GM12864 (cell line): ENCODE measurements at regions not wholly inside any gene's neighbourhood (a gene's known extent, or its start where the extent isn't known, plus 50 kb on each side); places are given as distances from the start of the nearest gene placed in this dataset.

Source experiments
- DNase-seq: peaks from one replicate; pipeline ENCODE4 v3.0.0-alpha.2; 2011; ENCODE audit warnings: low read depth
- H3K4me3 ChIP-seq: 2 replicates; pipeline ENCODE4 v1.5.1; 2011; ENCODE audit warnings: mild to moderate bottlenecking, low read depth, low read length, control low read depth
- TF ChIP-seq, protein P1 (sequence below): IDR thresholded peaks from 2 replicates; pipeline ENCODE4 v1.5.1; 2011; ENCODE audit warnings: low read depth, mild to moderate bottlenecking, moderate library complexity, low read length, control low read depth, inconsistent platforms; ENCODE audit errors: missing control alignments

DNA sequence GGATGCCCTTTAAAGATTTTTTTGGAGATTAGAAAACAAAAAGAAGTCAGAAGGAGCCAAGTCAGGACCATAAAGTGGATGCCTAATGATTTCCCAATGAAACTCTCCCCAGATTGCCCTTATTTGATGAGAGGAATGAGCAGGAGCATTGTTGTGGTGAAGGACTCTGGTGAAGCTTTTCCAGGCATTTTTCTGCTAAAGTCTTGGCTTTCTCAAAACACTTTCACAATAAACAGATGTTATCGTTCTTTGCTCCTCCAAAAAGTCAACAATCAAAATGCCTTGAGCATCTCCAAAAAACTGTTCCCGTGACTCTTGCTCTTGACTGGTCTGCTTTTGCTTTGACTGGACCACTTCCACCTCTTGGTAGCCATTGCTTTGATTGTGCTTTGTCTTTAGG lies 121.8 kb downstream of the CAAP1 start:
- TF ChIP-seq, protein P1, sequence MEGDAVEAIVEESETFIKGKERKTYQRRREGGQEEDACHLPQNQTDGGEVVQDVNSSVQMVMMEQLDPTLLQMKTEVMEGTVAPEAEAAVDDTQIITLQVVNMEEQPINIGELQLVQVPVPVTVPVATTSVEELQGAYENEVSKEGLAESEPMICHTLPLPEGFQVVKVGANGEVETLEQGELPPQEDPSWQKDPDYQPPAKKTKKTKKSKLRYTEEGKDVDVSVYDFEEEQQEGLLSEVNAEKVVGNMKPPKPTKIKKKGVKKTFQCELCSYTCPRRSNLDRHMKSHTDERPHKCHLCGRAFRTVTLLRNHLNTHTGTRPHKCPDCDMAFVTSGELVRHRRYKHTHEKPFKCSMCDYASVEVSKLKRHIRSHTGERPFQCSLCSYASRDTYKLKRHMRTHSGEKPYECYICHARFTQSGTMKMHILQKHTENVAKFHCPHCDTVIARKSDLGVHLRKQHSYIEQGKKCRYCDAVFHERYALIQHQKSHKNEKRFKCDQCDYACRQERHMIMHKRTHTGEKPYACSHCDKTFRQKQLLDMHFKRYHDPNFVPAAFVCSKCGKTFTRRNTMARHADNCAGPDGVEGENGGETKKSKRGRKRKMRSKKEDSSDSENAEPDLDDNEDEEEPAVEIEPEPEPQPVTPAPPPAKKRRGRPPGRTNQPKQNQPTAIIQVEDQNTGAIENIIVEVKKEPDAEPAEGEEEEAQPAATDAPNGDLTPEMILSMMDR: no peak
- H3K4me3 ChIP-seq: no peak overlapping the region
- DNase-seq: no peak

DNA sequence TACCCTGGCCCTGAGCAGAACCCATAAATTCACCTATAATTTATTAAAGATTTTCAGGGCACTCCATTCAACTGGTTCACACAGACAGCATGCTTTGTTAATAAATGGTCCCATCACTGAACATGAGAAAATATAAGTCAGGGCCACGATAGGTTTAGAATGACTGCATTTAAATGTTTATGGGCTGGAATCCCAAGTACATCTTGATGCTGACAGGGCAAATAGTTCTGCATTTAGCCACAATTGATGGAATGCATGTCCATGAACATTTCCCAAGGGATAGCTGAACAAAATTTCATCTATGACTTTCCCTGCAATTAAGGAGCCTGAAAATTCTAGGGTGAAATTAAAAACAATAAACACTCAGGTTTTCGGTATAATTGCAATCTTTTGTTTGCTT lies 124.5 kb downstream of the CAAP1 start:
- TF ChIP-seq, protein P1: no peak

DNA sequence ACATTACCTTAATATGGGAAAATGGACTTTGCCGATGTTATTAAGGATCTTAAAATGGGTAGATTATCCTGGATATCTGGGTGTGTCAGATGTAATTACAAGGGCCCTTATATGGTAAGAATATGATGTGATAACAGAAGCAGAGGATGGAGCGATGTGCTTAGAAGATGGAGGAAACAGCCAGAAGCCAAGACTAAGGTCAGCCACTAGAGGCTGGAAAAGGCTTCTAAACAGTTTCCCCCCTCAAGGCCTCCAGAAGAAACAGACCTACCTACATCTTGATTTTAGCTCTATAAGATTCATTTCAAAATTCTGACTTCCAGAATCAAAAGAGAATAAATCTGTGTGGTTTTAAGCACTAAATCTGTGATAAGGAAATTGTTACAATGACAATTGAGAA lies 131.9 kb downstream of the CAAP1 start:
- TF ChIP-seq, protein P1: no peak
- DNase-seq: no peak
- H3K4me3 ChIP-seq: no peak overlapping the region

More for the DNA sequence above, 124.5 kb downstream of the CAAP1 start:
- no peak overlapping the region for H3K4me3 ChIP-seq
- DNase-seq: no peak

DNA sequence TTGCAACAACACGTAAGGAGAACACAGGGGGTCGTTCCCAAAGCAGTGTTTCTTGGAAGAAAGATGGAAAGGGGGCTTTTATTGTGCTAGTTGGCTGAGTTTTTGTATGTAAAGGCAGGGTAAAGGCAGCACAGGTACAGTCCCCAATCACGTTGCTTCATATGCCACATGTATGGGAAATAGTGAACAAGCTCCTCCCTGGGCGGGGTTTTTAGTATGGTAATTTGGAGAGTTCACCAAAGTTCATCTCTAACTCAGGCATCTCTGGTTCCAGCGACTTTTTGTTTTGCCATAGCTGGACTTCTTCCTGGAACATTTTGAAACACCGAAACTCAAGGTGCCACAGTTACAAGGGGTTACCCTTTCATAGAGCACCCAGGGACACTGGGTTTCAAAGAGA lies 133.9 kb downstream of the CAAP1 start:
- no peak overlapping the region for H3K4me3 ChIP-seq
- TF ChIP-seq, protein P1: no peak
- no peak for DNase-seq

DNA sequence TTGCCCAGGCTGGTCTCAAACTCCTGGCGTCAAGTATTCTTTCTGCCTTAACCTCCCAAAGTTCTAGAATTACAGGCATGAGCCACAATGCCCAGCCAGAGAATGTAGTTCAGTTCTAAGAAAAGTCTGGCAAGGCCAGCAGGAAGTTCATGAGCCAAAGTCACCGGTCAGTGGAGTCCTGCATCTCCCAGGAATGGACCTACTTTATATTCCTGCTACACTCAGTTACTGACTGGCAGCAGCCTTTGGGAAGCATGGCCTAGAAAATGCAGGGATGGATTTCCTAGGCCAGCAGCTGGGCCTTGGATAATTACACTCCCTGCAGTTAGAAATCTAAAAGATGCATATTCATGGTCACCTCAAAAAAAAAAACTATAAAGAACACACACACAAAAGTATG lies 135.7 kb downstream of the CAAP1 start:
- TF ChIP-seq, protein P1: no peak
- no peak overlapping the region for H3K4me3 ChIP-seq
- DNase-seq: no peak

- TF ChIP-seq, protein P1: no peak
- DNase-seq: no peak
- no peak overlapping the region for H3K4me3 ChIP-seq
Measured at GRCh38 chr9:26755476-26755875, 137.1 kb downstream of the CAAP1 start.

DNA sequence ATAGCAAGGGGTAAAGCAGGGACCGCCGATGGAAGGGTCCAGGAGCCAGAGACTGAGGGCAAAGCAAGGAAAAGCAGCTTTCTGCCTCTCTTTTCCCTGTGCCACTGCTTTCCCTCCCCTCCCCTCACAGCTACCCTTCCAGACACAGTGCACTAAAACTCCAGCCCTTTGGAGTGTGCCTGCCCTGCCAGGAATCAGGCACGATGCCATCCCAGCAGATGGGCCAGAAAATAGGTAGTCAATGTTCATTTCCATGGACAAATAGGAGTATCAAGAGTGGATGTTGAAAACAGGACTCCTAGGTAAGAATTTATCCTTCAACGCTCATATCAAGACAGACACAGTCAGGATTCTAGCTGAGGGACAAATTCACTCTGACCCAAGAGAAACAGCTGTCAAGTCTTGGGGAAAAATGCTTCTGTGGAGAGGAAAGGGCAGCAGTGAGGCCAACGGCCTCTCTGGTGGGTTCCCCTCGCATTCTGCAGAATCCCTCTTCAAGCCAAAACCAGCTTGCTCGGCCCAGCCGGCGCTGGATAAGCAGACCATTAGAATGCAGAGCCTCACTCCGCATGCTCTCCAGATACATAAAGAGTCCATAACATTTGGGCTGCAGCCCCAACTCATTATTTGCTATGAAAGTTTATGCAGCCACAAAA lies 138.0 kb downstream of the CAAP1 start:
- no peak for DNase-seq
- no peak overlapping the region for H3K4me3 ChIP-seq
- TF ChIP-seq, protein P1: no peak
